ENCODE measurements at regions not wholly inside any gene's neighbourhood (a gene's known extent, or its start where the extent isn't known, plus 50 kb on each side); places are given as distances from the start of the nearest gene placed in this dataset.

- H3K27ac ChIP-seq, result no peak overlapping the region
- H3K9me3 ChIP-seq, result no peaks in the 10 kb centered on the region
- no peak for DNase-seq
- no peaks in the 10 kb centered on the region for H3K36me3 ChIP-seq
- H3K4me3 ChIP-seq, result no peak overlapping the region
- H3K4me1 ChIP-seq, result no peaks in the 10 kb centered on the region
- H3K27me3 ChIP-seq, result no peaks in the 10 kb centered on the region
- TF ChIP-seq POLR2A (IDR thresholded peaks at IDR 0.05) (no peak), CTCF (IDR thresholded peaks at IDR 0.05) (no peak)
Measured at GRCh38 chr3:146770301-146770700, 165.2 kb upstream of the PLSCR5 start.

- Histone ChIP-seq H3K4me1 (no peaks in the 10 kb centered on the region), H3K4me3 (no peak overlapping the region), H3K27me3 (no peaks in the 10 kb centered on the region), H3K27ac (no peak overlapping the region), H3K9me3 (no peaks in the 10 kb centered on the region), H3K36me3 (no peaks in the 10 kb centered on the region)
- TF ChIP-seq CTCF (IDR thresholded peaks at IDR 0.05), result no peak
- no peak for DNase-seq
Measured at GRCh38 chr3:146757759-146758158, 152.6 kb upstream of the PLSCR5 start.

- TF ChIP-seq CTCF (IDR thresholded peaks at IDR 0.05), result no peak
- no peak for TF ChIP-seq POLR2A (IDR thresholded peaks at IDR 0.05)
Measured at GRCh38 chr3:146750196-146750595, 145.1 kb upstream of the PLSCR5 start.

GRCh38 chr3:146747928-146748327 lies 142.8 kb upstream of the PLSCR5 start:
- DNase-seq, result no peak
- no peaks in the 10 kb centered on the region for H3K9me3 ChIP-seq
- H3K4me1 ChIP-seq, result no peaks in the 10 kb centered on the region
- no peak overlapping the region for H3K27ac ChIP-seq
- no peaks in the 10 kb centered on the region for H3K36me3 ChIP-seq
- no peaks in the 10 kb centered on the region for H3K27me3 ChIP-seq
- no peak for TF ChIP-seq CTCF (IDR thresholded peaks at IDR 0.05)
- TF ChIP-seq POLR2A (IDR thresholded peaks at IDR 0.05), result no peak
- no peak overlapping the region for H3K4me3 ChIP-seq

More at GRCh38 chr3:146750196-146750595, 145.1 kb upstream of the PLSCR5 start:
- Histone ChIP-seq H3K4me1 (no peaks in the 10 kb centered on the region), H3K27me3 (no peaks in the 10 kb centered on the region), H3K36me3 (no peaks in the 10 kb centered on the region), H3K27ac (no peak overlapping the region), H3K9me3 (no peaks in the 10 kb centered on the region), H3K4me3 (no peak overlapping the region)
- DNase-seq, result no peak

- Histone ChIP-seq H3K4me1 (no peaks in the 10 kb centered on the region), H3K27ac (no peak overlapping the region), H3K36me3 (no peaks in the 10 kb centered on the region), H3K4me3 (no peak overlapping the region), H3K9me3 (no peaks in the 10 kb centered on the region), H3K27me3 (no peaks in the 10 kb centered on the region)
- TF ChIP-seq POLR2A (IDR thresholded peaks at IDR 0.05) (no peak), CTCF (IDR thresholded peaks at IDR 0.05) (no peak)
- DNase-seq, result no peak
Measured at GRCh38 chr3:146747051-146747450, 141.9 kb upstream of the PLSCR5 start.

- H3K36me3 ChIP-seq, result no peaks in the 10 kb centered on the region
- no peak for TF ChIP-seq POLR2A (IDR thresholded peaks at IDR 0.05)
- no peak for TF ChIP-seq CTCF (IDR thresholded peaks at IDR 0.05)
Measured at GRCh38 chr3:146746190-146746589, 141.0 kb upstream of the PLSCR5 start.

More at GRCh38 chr3:146746190-146746589, 141.0 kb upstream of the PLSCR5 start:
- Histone ChIP-seq H3K9me3 (no peaks in the 10 kb centered on the region), H3K4me3 (no peak overlapping the region), H3K27ac (no peak overlapping the region), H3K4me1 (no peaks in the 10 kb centered on the region), H3K27me3 (no peaks in the 10 kb centered on the region)
- DNase-seq, result no peak

Measured in Peyer's patch (tissue), 4 donors.